ENCODE measurements at regions not wholly inside any gene's neighbourhood (a gene's known extent, or its start where the extent isn't known, plus 50 kb on each side); places are given as distances from the start of the nearest gene placed in this dataset.

DNA sequence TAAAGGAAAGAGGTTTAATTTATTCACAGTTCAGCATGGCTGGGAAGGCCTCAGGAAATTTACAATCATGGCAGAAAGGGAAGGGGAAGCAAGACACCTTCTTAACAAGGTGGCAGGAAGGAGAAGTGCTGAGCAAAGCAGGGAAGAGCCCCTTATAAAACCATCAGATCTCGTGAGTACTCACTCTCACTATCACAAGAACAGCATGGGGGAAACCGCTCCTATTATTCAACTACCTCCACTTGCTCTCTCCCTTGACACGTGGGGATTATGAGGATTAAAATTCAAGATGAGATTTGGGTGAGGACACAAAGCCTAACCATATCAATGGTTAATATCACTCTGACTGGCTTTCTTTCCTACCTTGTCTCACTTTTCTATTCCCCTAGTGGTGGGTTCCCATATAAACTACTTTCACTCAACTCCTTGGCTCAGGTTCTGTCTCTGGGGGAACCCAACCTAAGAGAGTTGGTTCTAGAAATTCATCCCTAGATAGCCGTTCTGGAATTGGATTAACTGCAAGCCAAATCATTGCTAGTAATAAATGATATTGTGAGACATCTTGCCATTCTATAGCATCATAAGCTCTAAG is 749.8 kb upstream of the GRAMD2B start:
- TF ChIP-seq, protein P1, sequence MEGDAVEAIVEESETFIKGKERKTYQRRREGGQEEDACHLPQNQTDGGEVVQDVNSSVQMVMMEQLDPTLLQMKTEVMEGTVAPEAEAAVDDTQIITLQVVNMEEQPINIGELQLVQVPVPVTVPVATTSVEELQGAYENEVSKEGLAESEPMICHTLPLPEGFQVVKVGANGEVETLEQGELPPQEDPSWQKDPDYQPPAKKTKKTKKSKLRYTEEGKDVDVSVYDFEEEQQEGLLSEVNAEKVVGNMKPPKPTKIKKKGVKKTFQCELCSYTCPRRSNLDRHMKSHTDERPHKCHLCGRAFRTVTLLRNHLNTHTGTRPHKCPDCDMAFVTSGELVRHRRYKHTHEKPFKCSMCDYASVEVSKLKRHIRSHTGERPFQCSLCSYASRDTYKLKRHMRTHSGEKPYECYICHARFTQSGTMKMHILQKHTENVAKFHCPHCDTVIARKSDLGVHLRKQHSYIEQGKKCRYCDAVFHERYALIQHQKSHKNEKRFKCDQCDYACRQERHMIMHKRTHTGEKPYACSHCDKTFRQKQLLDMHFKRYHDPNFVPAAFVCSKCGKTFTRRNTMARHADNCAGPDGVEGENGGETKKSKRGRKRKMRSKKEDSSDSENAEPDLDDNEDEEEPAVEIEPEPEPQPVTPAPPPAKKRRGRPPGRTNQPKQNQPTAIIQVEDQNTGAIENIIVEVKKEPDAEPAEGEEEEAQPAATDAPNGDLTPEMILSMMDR (IDR thresholded peaks at IDR 0.05), result no peak
- TF ChIP-seq POLR2A (IDR thresholded peaks at IDR 0.05), result no peak
